ENCODE measurements at regions not wholly inside any gene's neighbourhood (a gene's known extent, or its start where the extent isn't known, plus 50 kb on each side); places are given as distances from the start of the nearest gene placed in this dataset.
A peak's percentile ranks its signal among the peaks of the same experiment; 100 is the strongest.
"Not testable (repeated sequence)": the region's sequence is repeated elsewhere in the genome, so short reads cannot be mapped to it uniquely, and the experiment has no call there.

GRCh38 chr10:108612485-108612884, 1310.8 kb downstream of the XPNPEP1 start:
- H3K4me1 ChIP-seq (ENCODE audit: insufficient read depth, poor library complexity, severe bottlenecking): no peaks in the 10 kb centered on the region
- no peak for DNase-seq (ENCODE audit: low spot score)
- TF ChIP-seq CTCF (IDR thresholded peaks at IDR 0.05; ENCODE audit: poor library complexity, severe bottlenecking): no peak
- H3K9me3 ChIP-seq (ENCODE audit: severe bottlenecking): no peaks in the 10 kb centered on the region
- no peak overlapping the region for H3K27ac ChIP-seq (ENCODE audit: poor library complexity, severe bottlenecking)
- no peaks in the 10 kb centered on the region for H3K36me3 ChIP-seq (ENCODE audit: low read depth)
- no peak for ATAC-seq (ENCODE audit: low read depth)
- H3K27me3 ChIP-seq (ENCODE audit: insufficient read depth, poor library complexity, severe bottlenecking): no peaks in the 10 kb centered on the region
- no peak overlapping the region for H3K4me3 ChIP-seq (ENCODE audit: severe bottlenecking)

GRCh38 chr10:108608860-108609259, 1314.5 kb downstream of the XPNPEP1 start:
- H3K36me3 ChIP-seq (ENCODE audit: low read depth): no peaks in the 10 kb centered on the region
- no peaks in the 10 kb centered on the region for H3K9me3 ChIP-seq (ENCODE audit: severe bottlenecking)
- H3K27ac ChIP-seq (ENCODE audit: poor library complexity, severe bottlenecking): no peak overlapping the region
- no peak for DNase-seq (ENCODE audit: low spot score)
- H3K4me3 ChIP-seq (ENCODE audit: severe bottlenecking): no peak overlapping the region
- ATAC-seq (ENCODE audit: low read depth): no peak
- no peaks in the 10 kb centered on the region for H3K4me1 ChIP-seq (ENCODE audit: insufficient read depth, poor library complexity, severe bottlenecking)
- no peaks in the 10 kb centered on the region for H3K27me3 ChIP-seq (ENCODE audit: insufficient read depth, poor library complexity, severe bottlenecking)
- no peak for TF ChIP-seq CTCF (IDR thresholded peaks at IDR 0.05; ENCODE audit: poor library complexity, severe bottlenecking)

GRCh38 chr10:108601851-108602250, 1321.5 kb downstream of the XPNPEP1 start:
- H3K36me3 ChIP-seq (ENCODE audit: low read depth): no peaks in the 10 kb centered on the region
- no peak for DNase-seq (ENCODE audit: low spot score)
- peaks cover 12% of the 10 kb centered on the region for H3K4me1 ChIP-seq (ENCODE audit: insufficient read depth, poor library complexity, severe bottlenecking)

GRCh38 chr10:108600511-108600910, 1322.8 kb downstream of the XPNPEP1 start:
- not testable (repeated sequence) for H3K9me3 ChIP-seq (ENCODE audit: severe bottlenecking); H3K27me3 ChIP-seq (ENCODE audit: insufficient read depth, poor library complexity, severe bottlenecking); H3K27ac ChIP-seq (ENCODE audit: poor library complexity, severe bottlenecking); H3K4me3 ChIP-seq (ENCODE audit: severe bottlenecking); H3K36me3 ChIP-seq (ENCODE audit: low read depth); ATAC-seq (ENCODE audit: low read depth); DNase-seq (ENCODE audit: low spot score)
- peaks cover 12% of the 10 kb centered on the region for H3K4me1 ChIP-seq (ENCODE audit: insufficient read depth, poor library complexity, severe bottlenecking)

More at GRCh38 chr10:108601851-108602250, 1321.5 kb downstream of the XPNPEP1 start:
- H3K27me3 ChIP-seq (ENCODE audit: insufficient read depth, poor library complexity, severe bottlenecking): no peaks in the 10 kb centered on the region
- H3K4me3 ChIP-seq (ENCODE audit: severe bottlenecking): no peak overlapping the region
- no peak for TF ChIP-seq CTCF (IDR thresholded peaks at IDR 0.05; ENCODE audit: poor library complexity, severe bottlenecking)
- no peaks in the 10 kb centered on the region for H3K9me3 ChIP-seq (ENCODE audit: severe bottlenecking)
- ATAC-seq (ENCODE audit: low read depth): peak; percentile 83
- peak overlapping the region; percentile 18 for H3K27ac ChIP-seq (ENCODE audit: poor library complexity, severe bottlenecking)

GRCh38 chr10:108599317-108599716, 1324.0 kb downstream of the XPNPEP1 start:
- H3K27ac ChIP-seq (ENCODE audit: poor library complexity, severe bottlenecking): peak overlapping the region; percentile 45

GRCh38 chr10:108598831-108599230, 1324.5 kb downstream of the XPNPEP1 start:
- H3K36me3 ChIP-seq (ENCODE audit: low read depth): no peaks in the 10 kb centered on the region
- H3K4me1 ChIP-seq (ENCODE audit: insufficient read depth, poor library complexity, severe bottlenecking): peaks cover 12% of the 10 kb centered on the region
- peak overlapping the region; percentile 45 for H3K27ac ChIP-seq (ENCODE audit: poor library complexity, severe bottlenecking)
- no peak for TF ChIP-seq CTCF (IDR thresholded peaks at IDR 0.05; ENCODE audit: poor library complexity, severe bottlenecking)
- no peak overlapping the region for H3K4me3 ChIP-seq (ENCODE audit: severe bottlenecking)
- DNase-seq (ENCODE audit: low spot score): no peak
- ATAC-seq (ENCODE audit: low read depth): peak; percentile 71
- no peaks in the 10 kb centered on the region for H3K27me3 ChIP-seq (ENCODE audit: insufficient read depth, poor library complexity, severe bottlenecking)
- H3K9me3 ChIP-seq (ENCODE audit: severe bottlenecking): no peaks in the 10 kb centered on the region

More at GRCh38 chr10:108599317-108599716, 1324.0 kb downstream of the XPNPEP1 start:
- not testable (repeated sequence) for H3K9me3 ChIP-seq (ENCODE audit: severe bottlenecking); ATAC-seq (ENCODE audit: low read depth); H3K36me3 ChIP-seq (ENCODE audit: low read depth); H3K4me3 ChIP-seq (ENCODE audit: severe bottlenecking); H3K27me3 ChIP-seq (ENCODE audit: insufficient read depth, poor library complexity, severe bottlenecking); DNase-seq (ENCODE audit: low spot score)
- peaks cover 12% of the 10 kb centered on the region for H3K4me1 ChIP-seq (ENCODE audit: insufficient read depth, poor library complexity, severe bottlenecking)
